ENCODE measurements at regions not wholly inside any gene's neighbourhood (a gene's known extent, or its start where the extent isn't known, plus 50 kb on each side); places are given as distances from the start of the nearest gene placed in this dataset.
"Not testable (repeated sequence)": the region's sequence is repeated elsewhere in the genome, so short reads cannot be mapped to it uniquely, and the experiment has no call there.

GRCh38 chr17:27089079-27089928 is 204.6 kb upstream of the WSB1 start:
- not testable (repeated sequence) for H3K36me3 Mint-ChIP-seq; H3K4me3 ChIP-seq (ENCODE audit: low read depth, low read length); ATAC-seq (ENCODE audit: low read depth in 2 of 2); H3K4me1 Mint-ChIP-seq; DNase-seq; H3K27ac Mint-ChIP-seq; H3K36me3 ChIP-seq (ENCODE audit: control insufficient read depth, insufficient read depth, low read length); H3K27ac ChIP-seq (ENCODE audit: insufficient read depth, low read length, poor library complexity, severe bottlenecking); H3K4me3 Mint-ChIP-seq; H3K9me3 ChIP-seq (ENCODE audit: control insufficient read depth in 2 of 2, low read length in 2 of 2); H3K27me3 ChIP-seq (ENCODE audit: control insufficient read depth, insufficient read depth, low read length); H3K9me3 Mint-ChIP-seq; H3K4me1 ChIP-seq (ENCODE audit: control insufficient read depth, insufficient read depth, low read length, poor library complexity, severe bottlenecking)
- peaks cover 30% of the 10 kb centered on the region for H3K27me3 Mint-ChIP-seq

GRCh38 chr17:27089929-27090247 is 204.0 kb upstream of the WSB1 start:
- no peaks in the 10 kb centered on the region for H3K9me3 ChIP-seq (ENCODE audit: control insufficient read depth in 2 of 2, low read length in 2 of 2)
- H3K4me1 Mint-ChIP-seq: peaks cover 0 to 7% (median 0%) of the 10 kb centered on the region in 4 donors
- H3K36me3 Mint-ChIP-seq: no peaks in the 10 kb centered on the region
- H3K4me3 ChIP-seq (ENCODE audit: low read depth, low read length): no peak overlapping the region
- no peak overlapping the region for H3K4me3 Mint-ChIP-seq
- no peak overlapping the region for H3K27ac ChIP-seq (ENCODE audit: insufficient read depth, low read length, poor library complexity, severe bottlenecking)
- H3K27me3 Mint-ChIP-seq: peaks cover 30% of the 10 kb centered on the region
- no peaks in the 10 kb centered on the region for H3K36me3 ChIP-seq (ENCODE audit: control insufficient read depth, insufficient read depth, low read length)
- DNase-seq (no peak), ATAC-seq (ENCODE audit: low read depth in 2 of 2) (no peak)
- H3K4me1 ChIP-seq (ENCODE audit: control insufficient read depth, insufficient read depth, low read length, poor library complexity, severe bottlenecking): no peaks in the 10 kb centered on the region
- peaks cover 0 to 3% (median 0%) of the 10 kb centered on the region in 7 donors for H3K9me3 Mint-ChIP-seq
- H3K27ac Mint-ChIP-seq: no peak overlapping the region
- no peaks in the 10 kb centered on the region for H3K27me3 ChIP-seq (ENCODE audit: control insufficient read depth, insufficient read depth, low read length)

- H3K4me3 Mint-ChIP-seq; ATAC-seq (ENCODE audit: low read depth in 2 of 2); H3K4me1 Mint-ChIP-seq; H3K9me3 Mint-ChIP-seq; H3K36me3 ChIP-seq (ENCODE audit: control insufficient read depth, insufficient read depth, low read length); H3K9me3 ChIP-seq (ENCODE audit: control insufficient read depth in 2 of 2, low read length in 2 of 2); H3K36me3 Mint-ChIP-seq; H3K4me1 ChIP-seq (ENCODE audit: control insufficient read depth, insufficient read depth, low read length, poor library complexity, severe bottlenecking); H3K27me3 ChIP-seq (ENCODE audit: control insufficient read depth, insufficient read depth, low read length); H3K27ac Mint-ChIP-seq; DNase-seq; H3K4me3 ChIP-seq (ENCODE audit: low read depth, low read length); H3K27ac ChIP-seq (ENCODE audit: insufficient read depth, low read length, poor library complexity, severe bottlenecking): not testable (repeated sequence)
- H3K27me3 Mint-ChIP-seq: peaks cover 30% of the 10 kb centered on the region
Observed at GRCh38 chr17:27090450-27091042, 203.4 kb upstream of the WSB1 start.

GRCh38 chr17:27091043-27091497 is 202.8 kb upstream of the WSB1 start:
- DNase-seq (no peak), ATAC-seq (ENCODE audit: low read depth in 2 of 2) (no peak)
- peaks cover 0 to 7% (median 0%) of the 10 kb centered on the region in 4 donors for H3K4me1 Mint-ChIP-seq
- peaks cover 30% of the 10 kb centered on the region for H3K27me3 Mint-ChIP-seq
- peaks cover 0 to 3% (median 0%) of the 10 kb centered on the region in 7 donors for H3K9me3 Mint-ChIP-seq
- no peak overlapping the region for H3K4me3 Mint-ChIP-seq
- Histone ChIP-seq H3K27me3 (ENCODE audit: control insufficient read depth, insufficient read depth, low read length) (no peaks in the 10 kb centered on the region), H3K9me3 (ENCODE audit: control insufficient read depth in 2 of 2, low read length in 2 of 2) (no peaks in the 10 kb centered on the region), H3K36me3 (ENCODE audit: control insufficient read depth, insufficient read depth, low read length) (no peaks in the 10 kb centered on the region), H3K4me3 (ENCODE audit: low read depth, low read length) (no peak overlapping the region), H3K4me1 (ENCODE audit: control insufficient read depth, insufficient read depth, low read length, poor library complexity, severe bottlenecking) (no peaks in the 10 kb centered on the region), H3K27ac (ENCODE audit: insufficient read depth, low read length, poor library complexity, severe bottlenecking) (no peak overlapping the region)
- H3K27ac Mint-ChIP-seq: no peak overlapping the region
- H3K36me3 Mint-ChIP-seq: no peaks in the 10 kb centered on the region

- H3K27me3 ChIP-seq (ENCODE audit: control insufficient read depth, insufficient read depth, low read length); H3K9me3 Mint-ChIP-seq; H3K4me3 ChIP-seq (ENCODE audit: low read depth, low read length); H3K36me3 ChIP-seq (ENCODE audit: control insufficient read depth, insufficient read depth, low read length); H3K9me3 ChIP-seq (ENCODE audit: control insufficient read depth in 2 of 2, low read length in 2 of 2); H3K27ac Mint-ChIP-seq; H3K4me1 Mint-ChIP-seq; H3K36me3 Mint-ChIP-seq; H3K27ac ChIP-seq (ENCODE audit: insufficient read depth, low read length, poor library complexity, severe bottlenecking); DNase-seq; H3K4me3 Mint-ChIP-seq; ATAC-seq (ENCODE audit: low read depth in 2 of 2); H3K4me1 ChIP-seq (ENCODE audit: control insufficient read depth, insufficient read depth, low read length, poor library complexity, severe bottlenecking): not testable (repeated sequence)
- peaks cover 21% of the 10 kb centered on the region for H3K27me3 Mint-ChIP-seq
Observed at GRCh38 chr17:27094179-27094578, 199.7 kb upstream of the WSB1 start.

- H3K27me3 ChIP-seq (ENCODE audit: control insufficient read depth, insufficient read depth, low read length); H3K4me1 ChIP-seq (ENCODE audit: control insufficient read depth, insufficient read depth, low read length, poor library complexity, severe bottlenecking); ATAC-seq (ENCODE audit: low read depth in 2 of 2); H3K4me1 Mint-ChIP-seq; H3K4me3 ChIP-seq (ENCODE audit: low read depth, low read length); H3K36me3 Mint-ChIP-seq; H3K4me3 Mint-ChIP-seq; H3K9me3 ChIP-seq (ENCODE audit: control insufficient read depth in 2 of 2, low read length in 2 of 2); H3K9me3 Mint-ChIP-seq; H3K27ac ChIP-seq (ENCODE audit: insufficient read depth, low read length, poor library complexity, severe bottlenecking); DNase-seq; H3K36me3 ChIP-seq (ENCODE audit: control insufficient read depth, insufficient read depth, low read length); H3K27ac Mint-ChIP-seq: not testable (repeated sequence)
- peaks cover 21% of the 10 kb centered on the region for H3K27me3 Mint-ChIP-seq
Observed at GRCh38 chr17:27095821-27096220, 198.1 kb upstream of the WSB1 start.

GRCh38 chr17:27099266-27099665 is 194.6 kb upstream of the WSB1 start:
- H3K36me3 ChIP-seq (ENCODE audit: control insufficient read depth, insufficient read depth, low read length); H3K4me3 ChIP-seq (ENCODE audit: low read depth, low read length); H3K36me3 Mint-ChIP-seq; H3K4me1 Mint-ChIP-seq; H3K27ac ChIP-seq (ENCODE audit: insufficient read depth, low read length, poor library complexity, severe bottlenecking); H3K9me3 Mint-ChIP-seq; ATAC-seq (ENCODE audit: low read depth in 2 of 2); H3K27ac Mint-ChIP-seq; H3K27me3 Mint-ChIP-seq; H3K4me1 ChIP-seq (ENCODE audit: control insufficient read depth, insufficient read depth, low read length, poor library complexity, severe bottlenecking); H3K27me3 ChIP-seq (ENCODE audit: control insufficient read depth, insufficient read depth, low read length); DNase-seq; H3K9me3 ChIP-seq (ENCODE audit: control insufficient read depth in 2 of 2, low read length in 2 of 2): not testable (repeated sequence)
- peak overlapping the region in 1 of 4 donors; percentile 63 for H3K4me3 Mint-ChIP-seq

- not testable (repeated sequence) for H3K9me3 ChIP-seq (ENCODE audit: control insufficient read depth in 2 of 2, low read length in 2 of 2); H3K36me3 Mint-ChIP-seq; H3K4me1 Mint-ChIP-seq; H3K27ac Mint-ChIP-seq; H3K4me3 Mint-ChIP-seq; H3K27me3 Mint-ChIP-seq; H3K4me1 ChIP-seq (ENCODE audit: control insufficient read depth, insufficient read depth, low read length, poor library complexity, severe bottlenecking); H3K27me3 ChIP-seq (ENCODE audit: control insufficient read depth, insufficient read depth, low read length); H3K27ac ChIP-seq (ENCODE audit: insufficient read depth, low read length, poor library complexity, severe bottlenecking); ATAC-seq (ENCODE audit: low read depth in 2 of 2); H3K4me3 ChIP-seq (ENCODE audit: low read depth, low read length); H3K9me3 Mint-ChIP-seq; H3K36me3 ChIP-seq (ENCODE audit: control insufficient read depth, insufficient read depth, low read length)
- DNase-seq: peak in 1 of 3 donors; percentile 1
Observed at GRCh38 chr17:27104605-27105221, 189.2 kb upstream of the WSB1 start.

Measured in CD4-positive, CD25-positive, alpha-beta regulatory T cell (primary cell).